ENCODE measurements at regions not wholly inside any gene's neighbourhood (a gene's known extent, or its start where the extent isn't known, plus 50 kb on each side); places are given as distances from the start of the nearest gene placed in this dataset.

DNA sequence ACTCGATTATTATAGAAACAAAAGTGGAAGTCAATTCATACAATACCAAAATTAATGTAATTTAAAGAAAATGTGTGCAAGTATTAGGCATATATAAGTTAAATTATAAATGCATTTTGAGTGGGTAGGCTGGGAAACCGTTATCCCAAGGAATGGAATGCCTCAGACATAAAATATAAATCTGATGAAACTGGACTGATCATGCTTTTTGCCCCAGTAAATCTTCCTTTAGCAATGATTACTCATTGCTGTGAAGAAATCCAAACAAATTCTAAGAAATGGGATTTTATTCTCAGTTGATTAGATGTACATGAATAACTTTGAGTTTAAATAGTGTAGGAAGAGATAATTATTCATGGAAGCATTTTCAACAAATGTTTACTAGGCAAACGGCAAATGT lies 185.5 kb upstream of the KCNMB2 start:
- POLR2A ChIA-PET (ENCODE audit: partially characterized antibody): no interaction called here
- no peaks in the 10 kb centered on the region for H3K36me3 ChIP-seq (ENCODE audit: control insufficient read depth in 2 of 4, insufficient read depth in 4 of 4, low read length in 3 of 4)
- FAIRE-seq (no peak), DNase-seq (ENCODE audit: low read depth in 1 of 2, low spot score in 2 of 2) (no peak)
- H3K27ac ChIP-seq (ENCODE audit: low read depth, low read length): no peak overlapping the region
- H3K23me2 ChIP-seq (ENCODE audit: low read depth, low read length): no peaks in the 10 kb centered on the region
- no peak overlapping the region for H2BK15ac ChIP-seq (ENCODE audit: low read length)
- no peaks in the 10 kb centered on the region for H4K20me1 ChIP-seq (replicated peaks in 1 of 2; ENCODE audit: control insufficient read depth in 1 of 2, insufficient read depth in 2 of 2, low read length in 2 of 2)
- no peak overlapping the region for H3K4me3 ChIP-seq (ENCODE audit: extremely low read depth in 1 of 4, insufficient read depth in 2 of 4, low read depth in 3 of 4, low read length in 4 of 4)
- H4K8ac ChIP-seq (ENCODE audit: extremely low read depth, insufficient read depth, low read length): no peak overlapping the region
- no peak overlapping the region for H4K5ac ChIP-seq (ENCODE audit: insufficient read length, low read depth, low read length)
- H4K91ac ChIP-seq (replicated peaks; ENCODE audit: insufficient read length, low read length): no peak overlapping the region
- H3K4ac ChIP-seq (replicated peaks; ENCODE audit: insufficient read length, low read depth, low read length): no peak overlapping the region
- H2AFZ ChIP-seq (ENCODE audit: low read length): no peak overlapping the region
- no peak overlapping the region for H2BK120ac ChIP-seq (replicated peaks; ENCODE audit: low read depth, low read length)
- no peaks in the 10 kb centered on the region for H3K79me1 ChIP-seq (ENCODE audit: low read depth, low read length)
- no peaks in the 10 kb centered on the region for H3K9me3 ChIP-seq (ENCODE audit: insufficient read depth in 2 of 2, low read depth in 1 of 2, low read length in 1 of 2)
- H2BK5ac ChIP-seq (ENCODE audit: low read depth, low read length): no peak overlapping the region
- no peak overlapping the region for H2AK5ac ChIP-seq (ENCODE audit: low read depth, low read length)
- no peak overlapping the region for H2BK12ac ChIP-seq (ENCODE audit: low read depth, low read length)
- no peak overlapping the region for H3K56ac ChIP-seq (replicated peaks; ENCODE audit: insufficient read length, low read depth, low read length)
- H2BK20ac ChIP-seq (ENCODE audit: low read length): no peak overlapping the region
- no peak overlapping the region for H3K4me2 ChIP-seq (ENCODE audit: insufficient read depth in 1 of 2, low read depth in 2 of 2, low read length in 2 of 2)
- H3K14ac ChIP-seq (ENCODE audit: insufficient read length): no peak overlapping the region
- H3K9ac ChIP-seq (replicated peaks in 1 of 4; ENCODE audit: extremely low read depth in 1 of 4, low read depth in 3 of 4, low read length in 3 of 4): no peak overlapping the region
- H3K27me3 ChIP-seq (replicated peaks in 1 of 4; ENCODE audit: control insufficient read depth in 3 of 4, extremely low read depth in 1 of 4, insufficient read depth in 3 of 4, low read length in 3 of 4): no peaks in the 10 kb centered on the region
- H3K23ac ChIP-seq (ENCODE audit: insufficient read length): no peak overlapping the region
- CTCF ChIA-PET (ENCODE audit: partially characterized antibody): no interaction called here
- no peak for TF ChIP-seq GABPA (IDR thresholded peaks at IDR 0.05; ENCODE audit: borderline replicate concordance, insufficient read depth, low read length)
- no peak for TF ChIP-seq CTCF (IDR thresholded peaks at IDR 0.05; ENCODE audit: control extremely low read depth in 1 of 3, insufficient read depth in 1 of 3, low read depth in 1 of 3, low read length in 3 of 3)
- no peak for TF ChIP-seq SAP30 (IDR thresholded peaks at IDR 0.05; ENCODE audit: insufficient read depth, insufficient replicate concordance, low read length)
- TF ChIP-seq MAX (IDR thresholded peaks at IDR 0.05): no peak
- TF ChIP-seq TAF1 (IDR thresholded peaks at IDR 0.05; ENCODE audit: low read depth, low read length): no peak
- H3K18ac ChIP-seq (ENCODE audit: extremely low read depth, low read length): no peak overlapping the region
- WGBS, 2 experiments (ENCODE audit: extremely low coverage in 1 of 2, insufficient coverage in 1 of 2, insufficient read length in 1 of 2, insufficient replicate concordance in 2 of 2, low coverage in 1 of 2, low lambda C conversion rate in 2 of 2, missing lambda C conversion rate in 1 of 2): 89% methylated on average over 3 of the region's 3 CpGs; no CpG with 5 or more reads in 1 of the 2 experiments
- no peaks in the 10 kb centered on the region for H3K4me1 ChIP-seq (replicated peaks in 1 of 4; ENCODE audit: control insufficient read depth in 3 of 4, insufficient read depth in 4 of 4, low read length in 3 of 4)
- no peaks in the 10 kb centered on the region for H3K79me2 ChIP-seq (ENCODE audit: control insufficient read depth in 1 of 2, insufficient read depth in 2 of 2, low read length in 2 of 2)
